ENCODE measurements at regions not wholly inside any gene's neighbourhood (a gene's known extent, or its start where the extent isn't known, plus 50 kb on each side); places are given as distances from the start of the nearest gene placed in this dataset.

DNA sequence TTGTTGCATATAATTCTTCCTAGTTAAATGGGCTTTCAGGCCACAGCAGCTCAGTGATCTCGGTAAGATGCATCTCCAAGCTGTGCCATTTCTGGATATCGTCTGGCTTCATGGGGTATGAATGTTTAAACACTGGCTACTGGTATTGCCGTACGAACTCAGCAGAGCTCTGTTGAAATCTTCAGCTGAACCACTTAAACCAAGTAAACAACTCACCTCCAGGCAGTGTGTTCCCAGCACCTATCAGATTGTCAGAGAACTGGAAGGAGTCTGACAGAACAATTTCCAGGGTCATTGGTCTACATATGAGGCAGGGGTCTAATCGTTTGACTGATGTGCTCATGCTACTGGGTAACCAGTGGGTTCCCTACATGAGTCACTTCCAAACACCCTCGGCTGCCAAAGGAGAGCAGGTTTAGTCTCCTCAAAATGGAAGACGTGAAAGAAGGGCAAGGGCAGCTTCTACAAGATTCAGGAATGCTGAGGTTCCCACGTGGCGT is 93.2 kb upstream of the BMAL1 start:
- no peaks in the 10 kb centered on the region for H4K20me1 ChIP-seq (ENCODE audit: control insufficient read depth, extremely low read depth, insufficient read depth, low read length)
- DNase-seq (ENCODE audit: low read depth in 2 of 2): no peak
- H3K36me3 ChIP-seq (ENCODE audit: control insufficient read depth, insufficient read depth, low read length): no peaks in the 10 kb centered on the region
- TF ChIP-seq, protein P1, sequence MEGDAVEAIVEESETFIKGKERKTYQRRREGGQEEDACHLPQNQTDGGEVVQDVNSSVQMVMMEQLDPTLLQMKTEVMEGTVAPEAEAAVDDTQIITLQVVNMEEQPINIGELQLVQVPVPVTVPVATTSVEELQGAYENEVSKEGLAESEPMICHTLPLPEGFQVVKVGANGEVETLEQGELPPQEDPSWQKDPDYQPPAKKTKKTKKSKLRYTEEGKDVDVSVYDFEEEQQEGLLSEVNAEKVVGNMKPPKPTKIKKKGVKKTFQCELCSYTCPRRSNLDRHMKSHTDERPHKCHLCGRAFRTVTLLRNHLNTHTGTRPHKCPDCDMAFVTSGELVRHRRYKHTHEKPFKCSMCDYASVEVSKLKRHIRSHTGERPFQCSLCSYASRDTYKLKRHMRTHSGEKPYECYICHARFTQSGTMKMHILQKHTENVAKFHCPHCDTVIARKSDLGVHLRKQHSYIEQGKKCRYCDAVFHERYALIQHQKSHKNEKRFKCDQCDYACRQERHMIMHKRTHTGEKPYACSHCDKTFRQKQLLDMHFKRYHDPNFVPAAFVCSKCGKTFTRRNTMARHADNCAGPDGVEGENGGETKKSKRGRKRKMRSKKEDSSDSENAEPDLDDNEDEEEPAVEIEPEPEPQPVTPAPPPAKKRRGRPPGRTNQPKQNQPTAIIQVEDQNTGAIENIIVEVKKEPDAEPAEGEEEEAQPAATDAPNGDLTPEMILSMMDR (conservative IDR thresholded peaks at IDR 0.05 in 1 of 2, IDR thresholded peaks at IDR 0.05 in 1 of 2; ENCODE audit: low read depth in 1 of 2, low read length in 2 of 2): no peak
- no peak for TF ChIP-seq EZH2 (IDR thresholded peaks at IDR 0.05; ENCODE audit: low read length, missing control alignments)
- H3K4me2 ChIP-seq (ENCODE audit: extremely low read depth, insufficient read depth, low read length): no peak overlapping the region
- no peak overlapping the region for H3K27ac ChIP-seq (ENCODE audit: insufficient read depth, low read length)
- no peaks in the 10 kb centered on the region for H3K27me3 ChIP-seq (ENCODE audit: control insufficient read depth, insufficient read depth, low read length)
- H2AFZ ChIP-seq (ENCODE audit: low read length): no peak overlapping the region
- H3K9me3 ChIP-seq (ENCODE audit: control insufficient read depth, insufficient read depth, low read depth, low read length): no peaks in the 10 kb centered on the region
- H3K79me2 ChIP-seq (ENCODE audit: control insufficient read depth, insufficient read depth, low read length): no peaks in the 10 kb centered on the region
- no peak overlapping the region for H3K9ac ChIP-seq (ENCODE audit: insufficient read depth, low read length)
- H3K4me1 ChIP-seq (ENCODE audit: control insufficient read depth, extremely low read depth, insufficient read depth, low read length): peaks cover 4% of the 10 kb centered on the region
- H3K4me3 ChIP-seq (replicated peaks in 1 of 4; ENCODE audit: control extremely low read depth in 1 of 4, insufficient read depth in 1 of 4, low read depth in 3 of 4, low read length in 4 of 4): no peak overlapping the region

DNA sequence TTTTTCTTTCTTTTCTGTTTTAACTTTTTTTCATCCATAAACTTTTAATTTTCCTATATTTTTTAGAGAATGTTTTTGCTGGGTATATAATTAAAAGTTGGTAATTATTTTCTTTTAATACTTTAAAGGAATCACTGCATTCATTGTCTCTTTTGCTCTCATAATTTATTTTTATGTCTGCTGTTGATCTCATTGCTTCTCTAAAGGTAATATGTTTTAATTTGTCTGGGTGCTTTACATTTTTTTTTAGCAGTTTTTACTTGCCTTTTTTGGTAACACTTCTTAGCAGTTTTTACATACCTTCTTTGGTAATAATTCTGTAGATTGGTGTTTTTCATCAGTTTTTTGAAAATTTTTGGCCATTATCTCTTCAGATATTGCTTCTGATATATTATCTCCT is 89.4 kb upstream of the BMAL1 start:
- Histone ChIP-seq H3K27ac (ENCODE audit: insufficient read depth, low read length) (no peak overlapping the region), H3K36me3 (ENCODE audit: control insufficient read depth, insufficient read depth, low read length) (no peaks in the 10 kb centered on the region), H4K20me1 (ENCODE audit: control insufficient read depth, extremely low read depth, insufficient read depth, low read length) (no peaks in the 10 kb centered on the region), H3K79me2 (ENCODE audit: control insufficient read depth, insufficient read depth, low read length) (no peaks in the 10 kb centered on the region), H3K4me1 (ENCODE audit: control insufficient read depth, extremely low read depth, insufficient read depth, low read length) (peaks cover 2% of the 10 kb centered on the region), H3K9ac (ENCODE audit: insufficient read depth, low read length) (no peak overlapping the region), H3K4me2 (ENCODE audit: extremely low read depth, insufficient read depth, low read length) (no peak overlapping the region), H3K4me3 (replicated peaks in 1 of 4; ENCODE audit: control extremely low read depth in 1 of 4, insufficient read depth in 1 of 4, low read depth in 3 of 4, low read length in 4 of 4) (no peak overlapping the region), H2AFZ (ENCODE audit: low read length) (no peak overlapping the region), H3K9me3 (ENCODE audit: control insufficient read depth, insufficient read depth, low read depth, low read length) (no peaks in the 10 kb centered on the region), H3K27me3 (ENCODE audit: control insufficient read depth, insufficient read depth, low read length) (no peaks in the 10 kb centered on the region)
- TF ChIP-seq, protein P1 (conservative IDR thresholded peaks at IDR 0.05 in 1 of 2, IDR thresholded peaks at IDR 0.05 in 1 of 2; ENCODE audit: low read depth in 1 of 2, low read length in 2 of 2): no peak
- TF ChIP-seq EZH2 (IDR thresholded peaks at IDR 0.05; ENCODE audit: low read length, missing control alignments): no peak
- no peak for DNase-seq (ENCODE audit: low read depth in 2 of 2)

DNA sequence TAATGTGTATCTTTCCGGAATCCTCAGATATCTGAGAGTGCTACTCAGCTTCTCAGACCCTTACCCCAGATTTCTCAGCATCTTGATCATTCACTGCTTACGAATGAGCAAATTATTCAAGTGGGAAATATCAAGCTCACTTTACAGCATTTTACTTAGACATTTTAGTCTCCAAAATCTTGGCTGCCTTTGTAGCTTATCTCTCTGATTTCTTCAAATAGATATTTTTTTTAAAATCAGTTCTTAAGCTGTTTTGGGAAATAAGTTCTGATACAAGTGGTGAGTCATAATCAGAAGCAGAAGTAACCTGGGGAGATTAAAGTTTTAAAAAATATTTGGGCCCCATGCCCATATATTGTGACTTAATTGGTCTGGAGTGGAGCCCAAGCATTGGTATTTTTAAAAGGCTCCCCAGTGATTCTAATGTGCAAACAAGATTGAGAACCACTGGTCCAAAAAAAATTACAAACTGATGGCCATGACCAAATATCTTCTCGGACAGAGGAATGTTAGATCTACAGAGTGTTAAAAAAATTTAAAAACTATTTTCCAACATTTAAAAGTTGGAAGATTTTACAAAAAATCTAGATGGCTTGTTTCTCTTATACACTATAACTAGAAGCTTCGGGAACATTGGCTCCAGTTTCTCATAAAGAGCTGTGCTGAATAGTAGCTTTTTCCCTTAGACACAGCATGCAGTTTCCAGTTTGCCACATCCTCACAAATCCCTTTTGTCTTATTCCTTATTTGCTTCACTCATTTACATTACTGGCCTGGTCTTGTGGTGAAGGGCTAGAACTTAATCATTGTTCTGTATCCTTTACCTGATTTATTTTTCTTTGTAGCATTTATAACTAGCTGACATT is 87.8 kb upstream of the BMAL1 start:
- Histone ChIP-seq H3K27ac (ENCODE audit: insufficient read depth, low read length) (no peak overlapping the region), H3K36me3 (ENCODE audit: control insufficient read depth, insufficient read depth, low read length) (no peaks in the 10 kb centered on the region), H3K4me3 (replicated peaks in 1 of 4; ENCODE audit: control extremely low read depth in 1 of 4, insufficient read depth in 1 of 4, low read depth in 3 of 4, low read length in 4 of 4) (no peak overlapping the region), H2AFZ (ENCODE audit: low read length) (no peak overlapping the region), H3K9ac (ENCODE audit: insufficient read depth, low read length) (no peak overlapping the region), H3K79me2 (ENCODE audit: control insufficient read depth, insufficient read depth, low read length) (no peaks in the 10 kb centered on the region), H3K27me3 (ENCODE audit: control insufficient read depth, insufficient read depth, low read length) (no peaks in the 10 kb centered on the region), H3K4me2 (ENCODE audit: extremely low read depth, insufficient read depth, low read length) (no peak overlapping the region), H4K20me1 (ENCODE audit: control insufficient read depth, extremely low read depth, insufficient read depth, low read length) (no peaks in the 10 kb centered on the region), H3K4me1 (ENCODE audit: control insufficient read depth, extremely low read depth, insufficient read depth, low read length) (no peaks in the 10 kb centered on the region), H3K9me3 (ENCODE audit: control insufficient read depth, insufficient read depth, low read depth, low read length) (no peaks in the 10 kb centered on the region)
- DNase-seq (ENCODE audit: low read depth in 2 of 2): peak in 1 of 2 donors; percentile 76
- no peak for TF ChIP-seq EZH2 (IDR thresholded peaks at IDR 0.05; ENCODE audit: low read length, missing control alignments)
- TF ChIP-seq, protein P1 (conservative IDR thresholded peaks at IDR 0.05 in 1 of 2, IDR thresholded peaks at IDR 0.05 in 1 of 2; ENCODE audit: low read depth in 1 of 2, low read length in 2 of 2): no peak

Measured in fibroblast of lung (primary cell).